HG03095 (cell line): ENCODE measurements at regions not wholly inside any gene's neighbourhood (a gene's known extent, or its start where the extent isn't known, plus 50 kb on each side); places are given as distances from the start of the nearest gene placed in this dataset.

Source experiments
- ATAC-seq: cut with Tn5 transposase; IDR thresholded peaks from one replicate; pipeline ENCODE4 v1.9.1; 2021; ENCODE audit warnings: moderate library complexity; ENCODE audit not compliant: unreplicated experiment

DNA sequence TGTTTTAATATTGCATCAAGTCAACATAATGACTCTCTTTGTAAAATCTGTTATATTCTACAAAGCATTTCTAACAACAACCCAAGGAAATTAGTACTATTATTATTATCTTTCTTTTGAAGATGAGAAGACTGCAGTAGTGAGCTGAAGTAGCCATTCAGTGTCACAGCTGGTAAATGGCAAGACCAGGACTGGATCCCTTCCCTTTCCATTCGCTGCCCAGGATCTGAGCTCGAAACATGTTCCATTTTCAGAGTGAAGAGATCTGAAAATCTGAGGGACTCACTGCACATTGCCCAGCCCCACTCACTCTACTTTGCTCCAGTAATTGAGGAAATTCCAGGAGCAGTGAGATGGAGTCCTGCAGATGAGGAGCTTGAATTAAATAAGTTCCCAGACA is 240.0 kb upstream of the BLID start:
- no peak for ATAC-seq

DNA sequence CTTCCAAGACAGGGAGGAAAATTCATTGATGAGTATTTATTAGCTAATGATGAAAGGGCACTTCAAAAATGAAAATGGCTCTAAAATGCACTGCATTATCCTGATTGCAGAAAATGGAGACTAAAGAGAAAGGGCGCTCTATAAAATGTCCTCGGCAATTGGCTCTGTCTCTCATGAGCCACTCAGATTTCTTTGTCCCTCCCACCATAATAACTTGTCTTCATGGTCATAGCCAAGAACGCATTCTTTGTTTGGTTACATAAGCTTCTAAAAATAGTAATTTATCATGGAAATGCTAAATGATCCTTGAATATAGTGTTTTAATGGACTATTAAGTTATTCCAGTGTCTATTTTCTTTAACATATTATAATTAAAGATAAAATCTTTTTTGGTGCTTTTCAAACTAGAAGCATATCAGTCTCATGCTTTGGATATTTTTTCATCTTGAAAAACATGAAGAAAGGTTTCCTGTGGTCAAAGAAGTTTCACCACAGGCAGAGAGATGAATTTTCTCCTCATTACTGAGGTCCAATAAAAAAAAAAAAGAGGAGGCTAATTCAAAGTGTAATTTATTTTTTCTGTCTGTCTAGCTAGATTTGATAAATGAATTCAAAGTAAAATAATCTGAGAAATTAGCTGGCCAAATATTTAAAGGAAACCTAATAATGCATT is 238.1 kb upstream of the BLID start:
- no peak for ATAC-seq

DNA sequence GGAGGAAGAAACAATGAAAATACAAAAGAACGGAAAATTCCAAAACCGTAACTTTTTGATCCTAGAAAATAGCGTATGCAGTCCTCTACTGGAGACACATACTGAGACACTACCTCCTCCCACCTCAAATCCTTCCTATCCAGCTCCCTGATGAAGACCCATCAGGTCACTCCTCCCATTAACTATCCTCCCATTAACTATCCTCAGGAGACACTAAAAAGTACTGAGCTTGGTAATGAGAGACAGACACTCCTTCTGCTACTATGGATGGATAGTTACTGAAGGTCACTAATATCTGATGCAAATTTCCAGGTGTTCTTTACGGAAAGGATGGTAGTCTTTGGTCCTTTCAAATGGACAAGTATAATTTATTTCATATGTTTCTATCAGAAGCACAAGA is 237.5 kb upstream of the BLID start:
- no peak for ATAC-seq

GRCh38 chr11:122348659-122349409 is 232.8 kb upstream of the BLID start:
- no peak for ATAC-seq

DNA sequence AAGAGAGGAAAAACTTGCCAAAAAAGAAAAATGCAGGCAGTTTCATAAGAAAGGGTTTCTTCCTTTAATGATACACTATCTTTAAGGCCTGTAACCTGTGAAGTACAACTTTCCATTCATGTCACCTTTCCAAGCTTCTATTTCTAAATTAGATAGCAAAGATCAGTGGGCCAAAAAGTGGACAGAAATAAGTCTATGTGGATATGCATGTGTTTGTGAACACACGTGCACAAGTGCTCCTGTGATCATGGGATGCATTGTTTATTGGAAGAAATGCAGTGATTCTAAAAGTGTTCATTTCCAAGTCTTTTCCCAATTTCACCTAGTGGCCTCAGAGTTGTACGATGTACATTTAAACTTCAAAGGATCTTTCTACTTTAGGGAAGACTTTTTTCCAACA is 230.0 kb upstream of the BLID start:
- no peak for ATAC-seq

GRCh38 chr11:122345586-122345985 is 229.6 kb upstream of the BLID start:
- no peak for ATAC-seq

- ATAC-seq: no peak
These were observed 228.2 kb upstream of the BLID start for GRCh38 chr11:122344215-122344614.

DNA sequence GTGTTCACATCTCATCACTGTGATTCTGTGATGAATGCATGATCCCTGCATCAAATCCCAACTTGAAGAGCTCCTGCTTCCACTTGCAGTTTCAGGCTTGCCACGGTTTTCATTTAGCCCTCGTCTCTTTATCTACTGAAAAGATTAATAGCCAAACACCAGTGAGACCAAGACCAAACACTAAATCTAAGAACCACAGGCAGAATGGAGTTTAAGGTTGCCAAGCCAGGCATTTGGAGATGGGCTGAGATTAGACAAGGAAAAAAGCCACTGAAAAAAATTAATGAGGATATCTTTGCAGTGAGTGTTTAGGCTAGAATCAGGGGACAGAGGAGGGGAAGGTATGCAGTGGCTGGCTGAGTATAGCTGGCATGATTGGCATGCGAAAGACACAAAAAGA is 227.2 kb upstream of the BLID start:
- no peak for ATAC-seq

DNA sequence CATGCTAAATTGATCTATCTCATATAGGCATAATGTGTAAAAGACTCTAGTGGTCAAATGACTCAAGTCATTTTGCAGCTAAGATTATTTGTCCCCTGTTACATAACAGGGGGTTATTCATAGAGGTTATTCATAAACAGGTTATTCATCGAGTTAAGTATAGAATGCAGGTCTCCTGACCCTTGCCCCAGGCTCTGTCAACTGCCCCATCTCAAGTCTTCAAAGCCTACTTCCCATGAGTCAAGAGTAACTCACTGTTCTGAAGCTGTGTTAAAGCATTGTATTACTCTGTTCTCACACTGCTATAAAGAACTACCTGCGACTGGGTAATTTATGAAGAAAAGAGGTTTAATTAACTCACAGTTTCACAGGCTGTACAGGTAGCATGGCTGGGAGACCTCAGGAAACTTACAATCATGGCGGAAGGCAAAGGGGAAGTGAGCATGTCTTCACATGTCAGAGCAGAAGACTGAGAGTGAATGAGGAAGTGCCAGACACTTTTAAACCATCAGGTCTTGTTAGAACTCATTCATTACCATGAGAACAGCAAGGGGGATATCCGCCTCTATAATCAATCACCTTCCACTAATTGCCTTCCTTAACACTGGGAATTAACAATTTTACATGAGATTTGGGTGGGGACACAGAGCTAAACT is 226.2 kb upstream of the BLID start:
- no peak for ATAC-seq

DNA sequence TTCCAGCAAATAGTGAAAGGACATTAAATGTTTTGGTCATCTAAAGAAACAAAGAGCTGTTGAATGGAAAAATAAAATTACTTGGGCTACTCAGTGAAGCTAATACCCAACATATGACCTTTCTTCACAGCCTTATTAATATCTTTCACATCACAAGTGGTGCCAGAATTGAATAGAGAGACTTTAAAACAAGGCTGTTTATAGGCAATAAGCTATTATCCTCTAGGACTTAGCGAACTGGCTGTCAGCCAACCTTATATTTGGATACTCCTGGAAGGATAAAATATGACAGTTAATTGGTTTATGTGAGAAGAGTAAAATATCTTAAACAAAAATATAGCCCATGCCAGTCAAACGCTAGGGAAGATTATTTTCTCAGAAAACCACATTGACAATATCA is 225.5 kb upstream of the BLID start:
- no peak for ATAC-seq

DNA sequence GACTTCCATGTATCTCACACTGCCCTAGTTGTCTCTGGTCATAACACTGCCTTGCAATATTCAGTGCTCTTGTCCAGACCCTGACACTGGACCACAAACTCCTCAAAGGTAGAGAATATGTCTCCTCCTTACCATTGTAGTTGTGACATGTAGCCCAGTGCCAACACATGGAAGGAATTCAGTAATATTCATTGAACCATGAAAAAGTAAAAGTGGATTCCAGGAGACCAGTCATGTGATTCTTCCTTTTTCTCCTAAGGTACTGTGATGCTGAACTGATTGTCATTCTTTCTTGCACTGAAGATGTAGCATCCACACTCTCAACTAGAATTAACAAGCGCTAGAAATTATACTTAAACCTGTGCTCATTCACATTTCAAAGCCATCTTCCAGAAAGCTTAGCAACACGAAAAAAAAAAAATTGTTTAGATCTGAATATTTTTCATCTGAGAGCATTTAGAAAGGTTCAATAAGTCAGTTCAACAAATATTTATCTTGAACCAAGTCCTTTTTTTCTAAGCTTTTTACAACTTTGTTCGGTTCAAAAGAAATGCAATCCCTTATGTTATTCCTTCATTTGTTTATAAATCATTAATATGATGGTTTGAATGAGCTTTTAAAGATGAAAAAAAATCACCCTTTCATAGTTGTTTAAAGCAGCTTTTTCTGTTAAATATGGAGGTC is 224.7 kb upstream of the BLID start:
- no peak for ATAC-seq

DNA sequence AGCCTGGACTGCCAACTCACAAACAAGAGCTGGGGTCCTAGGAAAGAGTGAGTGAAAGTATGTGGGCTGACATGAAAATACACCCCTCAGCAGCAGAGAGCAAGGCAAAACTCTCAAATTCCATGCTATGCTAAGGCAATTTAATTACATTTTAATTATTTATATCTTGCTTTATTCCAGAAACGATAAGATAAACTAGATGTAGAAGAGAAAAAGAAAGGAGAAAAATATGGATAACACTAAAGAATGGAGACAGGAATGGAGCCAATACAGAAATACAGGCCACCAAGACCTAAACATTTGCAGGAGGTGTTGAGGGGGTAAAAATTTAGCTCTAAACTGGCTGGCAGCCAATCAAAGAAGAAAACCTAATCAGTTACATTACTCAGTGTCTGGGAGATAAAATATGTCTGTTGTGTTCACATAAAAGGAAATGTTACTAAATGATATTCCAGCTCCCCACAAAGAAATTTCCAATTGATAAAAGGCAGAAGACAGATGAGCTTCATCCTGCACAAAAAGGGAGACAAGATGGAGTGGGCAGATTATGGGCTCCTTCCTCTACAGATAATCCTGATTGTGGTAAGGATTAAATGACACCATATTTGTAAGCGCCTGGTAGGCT is 223.5 kb upstream of the BLID start:
- no peak for ATAC-seq

DNA sequence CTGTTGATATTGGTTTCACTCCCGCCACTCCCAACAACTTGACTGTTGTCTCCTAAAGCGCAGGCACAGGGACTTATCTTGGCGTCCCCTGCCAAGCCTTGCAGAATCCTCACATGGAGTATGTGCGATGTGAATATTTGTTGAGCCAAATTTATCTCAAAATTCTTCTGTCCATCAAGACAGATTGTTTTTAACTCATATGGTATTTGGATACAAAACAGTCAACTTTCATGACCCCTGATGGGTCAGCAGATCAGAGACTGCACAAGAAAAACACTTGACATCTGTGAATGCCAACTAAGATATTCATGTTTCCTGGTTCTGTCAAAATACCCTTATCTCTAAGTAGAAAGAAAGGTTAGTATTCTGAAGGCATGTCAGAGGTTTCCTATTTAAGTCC is 221.7 kb upstream of the BLID start:
- no peak for ATAC-seq

GRCh38 chr11:122337241-122337640 is 221.2 kb upstream of the BLID start:
- no peak for ATAC-seq

- ATAC-seq: no peak
These were observed 220.7 kb upstream of the BLID start for GRCh38 chr11:122336706-122337105.

- no peak for ATAC-seq
These were observed 218.7 kb upstream of the BLID start for GRCh38 chr11:122334546-122335339.

GRCh38 chr11:122333467-122333866 is 217.5 kb upstream of the BLID start:
- ATAC-seq: no peak

DNA sequence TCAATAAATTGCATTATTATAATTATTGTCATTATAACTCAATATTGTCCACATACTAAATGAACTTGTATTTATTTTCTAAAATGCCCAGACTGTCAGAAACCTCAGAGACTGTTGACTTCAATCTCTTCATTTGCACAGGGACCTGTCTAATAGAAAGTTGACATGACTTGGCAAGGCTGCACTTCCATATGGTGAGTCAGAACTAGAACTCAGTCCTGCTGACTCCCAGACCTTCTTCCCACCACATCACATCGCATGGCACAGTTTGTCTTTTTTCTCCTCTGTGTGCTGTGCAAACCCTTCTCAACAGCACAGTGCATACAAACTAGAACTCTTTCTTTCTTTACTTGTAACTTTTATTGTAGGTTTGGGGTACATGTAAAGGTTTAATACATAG is 215.1 kb upstream of the BLID start:
- no peak for ATAC-seq

- ATAC-seq: no peak
These were observed 214.4 kb upstream of the BLID start for GRCh38 chr11:122330279-122330965.

- ATAC-seq: no peak
These were observed 211.5 kb upstream of the BLID start for GRCh38 chr11:122327528-122327927.
